ENCODE measurements at regions not wholly inside any gene's neighbourhood (a gene's known extent, or its start where the extent isn't known, plus 50 kb on each side); places are given as distances from the start of the nearest gene placed in this dataset.

DNA sequence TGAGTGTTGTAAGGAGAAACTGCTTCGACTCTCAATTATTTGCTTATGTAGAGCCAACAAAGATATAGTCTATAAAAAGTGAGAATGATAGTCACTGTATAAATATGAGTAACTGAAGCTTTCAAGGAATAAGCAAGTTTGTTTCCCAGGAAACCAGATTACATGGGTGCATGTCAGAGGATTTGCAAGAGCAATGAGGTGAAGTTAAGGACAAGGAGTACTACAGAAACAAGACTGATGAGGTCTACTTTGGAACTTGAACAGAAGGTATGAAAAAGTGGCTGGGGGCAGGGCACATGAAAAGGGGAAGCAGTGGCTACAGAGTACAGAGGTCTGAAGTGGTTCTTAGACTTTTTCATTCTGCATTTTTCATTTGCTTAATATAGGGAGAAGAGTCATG, 321.0 kb upstream of the CXXC4 start:
- POLR2A ChIA-PET = no interaction called here
- no peak for DNase-seq (ENCODE audit: unreplicated experiment)
- intact Hi-C loops (cut with micrococcal nuclease) = no loop called here

DNA sequence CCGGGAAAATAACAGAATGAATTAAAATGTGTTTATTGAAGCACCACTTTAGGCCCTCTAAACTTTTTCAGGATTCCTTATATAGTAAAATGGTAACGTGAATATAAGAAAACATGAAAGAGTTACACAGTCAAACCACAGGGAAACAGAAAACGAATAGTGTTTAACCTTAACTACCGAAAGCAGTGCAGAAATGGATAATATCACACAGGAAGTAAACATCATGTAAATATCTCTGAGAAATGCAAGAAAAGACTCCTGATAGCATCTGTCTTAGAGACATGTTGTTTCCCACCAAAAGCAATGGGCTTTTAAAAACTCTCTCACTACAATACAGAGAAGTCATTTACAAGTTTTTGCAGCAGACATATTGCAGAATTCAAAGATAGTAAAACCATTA, 323.9 kb upstream of the CXXC4 start:
- no peaks in the 10 kb centered on the region for H3K27me3 Mint-ChIP-seq (ENCODE audit: insufficient read depth, unreplicated experiment)
- H3K36me3 Mint-ChIP-seq (ENCODE audit: insufficient read depth, unreplicated experiment) = no peaks in the 10 kb centered on the region
- H3K4me3 Mint-ChIP-seq (ENCODE audit: unreplicated experiment) = no peak overlapping the region
- ChIA-PET POLR2A (no interaction called here), CTCF (no interaction called here)
- H3K27ac Mint-ChIP-seq (ENCODE audit: low read depth, unreplicated experiment) = no peak overlapping the region
- H3K4me1 Mint-ChIP-seq (ENCODE audit: insufficient read depth, unreplicated experiment) = no peaks in the 10 kb centered on the region
- TF ChIP-seq, protein P1, sequence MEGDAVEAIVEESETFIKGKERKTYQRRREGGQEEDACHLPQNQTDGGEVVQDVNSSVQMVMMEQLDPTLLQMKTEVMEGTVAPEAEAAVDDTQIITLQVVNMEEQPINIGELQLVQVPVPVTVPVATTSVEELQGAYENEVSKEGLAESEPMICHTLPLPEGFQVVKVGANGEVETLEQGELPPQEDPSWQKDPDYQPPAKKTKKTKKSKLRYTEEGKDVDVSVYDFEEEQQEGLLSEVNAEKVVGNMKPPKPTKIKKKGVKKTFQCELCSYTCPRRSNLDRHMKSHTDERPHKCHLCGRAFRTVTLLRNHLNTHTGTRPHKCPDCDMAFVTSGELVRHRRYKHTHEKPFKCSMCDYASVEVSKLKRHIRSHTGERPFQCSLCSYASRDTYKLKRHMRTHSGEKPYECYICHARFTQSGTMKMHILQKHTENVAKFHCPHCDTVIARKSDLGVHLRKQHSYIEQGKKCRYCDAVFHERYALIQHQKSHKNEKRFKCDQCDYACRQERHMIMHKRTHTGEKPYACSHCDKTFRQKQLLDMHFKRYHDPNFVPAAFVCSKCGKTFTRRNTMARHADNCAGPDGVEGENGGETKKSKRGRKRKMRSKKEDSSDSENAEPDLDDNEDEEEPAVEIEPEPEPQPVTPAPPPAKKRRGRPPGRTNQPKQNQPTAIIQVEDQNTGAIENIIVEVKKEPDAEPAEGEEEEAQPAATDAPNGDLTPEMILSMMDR (IDR thresholded peaks at IDR 0.05; ENCODE audit: unreplicated experiment) = no peak
- DNase-seq (ENCODE audit: unreplicated experiment) = no peak
- intact Hi-C loops (cut with micrococcal nuclease) = no loop called here
- BruUV-seq (replicated peaks) = no TSS peak
- no peaks in the 10 kb centered on the region for H3K9me3 Mint-ChIP-seq (ENCODE audit: unreplicated experiment)

More for the DNA sequence above, 321.0 kb upstream of the CXXC4 start:
- H3K27me3 Mint-ChIP-seq (ENCODE audit: insufficient read depth, unreplicated experiment) = no peaks in the 10 kb centered on the region
- H3K9me3 Mint-ChIP-seq (ENCODE audit: unreplicated experiment) = no peaks in the 10 kb centered on the region
- TF ChIP-seq, protein P1 (IDR thresholded peaks at IDR 0.05; ENCODE audit: unreplicated experiment) = no peak
- no peaks in the 10 kb centered on the region for H3K4me1 Mint-ChIP-seq (ENCODE audit: insufficient read depth, unreplicated experiment)
- H3K27ac Mint-ChIP-seq (ENCODE audit: low read depth, unreplicated experiment) = no peak overlapping the region
- H3K4me3 Mint-ChIP-seq (ENCODE audit: unreplicated experiment) = no peak overlapping the region
- BruUV-seq (replicated peaks) = no TSS peak
- CTCF ChIA-PET = interaction anchor here (0.7 to 1.1 kb wide), 2 partner anchors 44 to 536 kb away, joined by 3 to 4 read pairs; no protein-coding TSS in a partner anchor
- no peaks in the 10 kb centered on the region for H3K36me3 Mint-ChIP-seq (ENCODE audit: insufficient read depth, unreplicated experiment)

DNA sequence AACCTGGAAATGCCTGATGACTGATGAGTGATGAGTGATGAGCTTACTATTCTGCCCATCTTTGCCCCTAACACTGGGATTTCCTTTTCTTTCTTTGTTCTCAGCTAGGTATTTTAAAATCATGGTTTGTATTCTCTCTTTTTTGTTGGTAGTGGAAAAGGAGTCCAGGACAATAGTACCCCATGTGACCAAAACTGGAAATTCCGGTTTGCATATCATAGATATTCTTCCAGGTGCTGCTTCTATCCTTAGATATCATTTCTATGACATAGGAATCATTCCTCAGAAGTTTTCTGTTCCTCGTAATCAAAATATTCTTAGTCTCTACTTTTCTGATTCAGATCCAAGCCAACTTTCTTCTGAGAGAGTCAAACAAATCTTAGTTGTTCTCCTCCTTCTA, 320.5 kb upstream of the TET2 start:
- no peaks in the 10 kb centered on the region for H3K9me3 Mint-ChIP-seq (ENCODE audit: unreplicated experiment)
- TF ChIP-seq, protein P1 (IDR thresholded peaks at IDR 0.05; ENCODE audit: unreplicated experiment) = no peak
- ChIA-PET POLR2A (interaction anchor here (0.6 kb wide), 1 partner anchor 7 kb away, joined by 3 read pairs; no protein-coding TSS in a partner anchor), CTCF (interaction anchor here (1.2 kb wide), 1 partner anchor 35 kb away, joined by 4 read pairs; no protein-coding TSS in a partner anchor)
- no peaks in the 10 kb centered on the region for H3K36me3 Mint-ChIP-seq (ENCODE audit: insufficient read depth, unreplicated experiment)
- no peak overlapping the region for H3K27ac Mint-ChIP-seq (ENCODE audit: low read depth, unreplicated experiment)
- H3K4me1 Mint-ChIP-seq (ENCODE audit: insufficient read depth, unreplicated experiment) = no peaks in the 10 kb centered on the region
- H3K4me3 Mint-ChIP-seq (ENCODE audit: unreplicated experiment) = no peak overlapping the region
- intact Hi-C loops (cut with micrococcal nuclease) = no loop called here
- BruUV-seq (replicated peaks) = no TSS peak
- no peaks in the 10 kb centered on the region for H3K27me3 Mint-ChIP-seq (ENCODE audit: insufficient read depth, unreplicated experiment)
- no peak for DNase-seq (ENCODE audit: unreplicated experiment)

DNA sequence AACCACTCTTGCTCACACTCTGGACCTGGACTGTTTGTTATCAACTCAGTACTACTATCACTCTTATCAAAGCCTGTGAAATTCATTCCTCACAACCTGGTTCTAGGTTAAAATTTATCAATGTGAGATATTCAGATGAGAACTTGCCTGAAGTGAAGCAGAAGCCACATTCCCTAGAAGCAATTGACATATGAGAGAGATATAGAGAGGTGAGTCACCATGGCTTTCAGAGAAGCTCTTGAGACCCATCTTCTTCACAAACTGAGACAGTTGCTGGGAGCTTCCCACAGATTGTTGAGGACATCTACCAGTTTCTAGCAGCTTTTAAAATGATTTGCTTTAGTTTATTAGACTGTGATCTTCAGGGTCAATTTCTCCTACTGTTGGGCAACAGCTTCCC, 316.9 kb upstream of the TET2 start:
- ChIA-PET CTCF (interaction anchor here (0.6 kb wide), 1 partner anchor 16 kb away, joined by 3 read pairs; no protein-coding TSS in a partner anchor), POLR2A (no interaction called here)
- Mint-ChIP-seq H3K36me3 (ENCODE audit: insufficient read depth, unreplicated experiment) (no peaks in the 10 kb centered on the region), H3K27ac (ENCODE audit: low read depth, unreplicated experiment) (no peak overlapping the region), H3K27me3 (ENCODE audit: insufficient read depth, unreplicated experiment) (no peaks in the 10 kb centered on the region), H3K4me1 (ENCODE audit: insufficient read depth, unreplicated experiment) (no peaks in the 10 kb centered on the region), H3K4me3 (ENCODE audit: unreplicated experiment) (no peak overlapping the region), H3K9me3 (ENCODE audit: unreplicated experiment) (no peaks in the 10 kb centered on the region)
- no peak for DNase-seq (ENCODE audit: unreplicated experiment)
- intact Hi-C loops (cut with micrococcal nuclease) = no loop called here
- TF ChIP-seq, protein P1 (IDR thresholded peaks at IDR 0.05; ENCODE audit: unreplicated experiment) = no peak
- BruUV-seq (replicated peaks) = no TSS peak

Measured in MCF 10A (cell line).